HG03139 (cell line): ENCODE measurements at regions not wholly inside any gene's neighbourhood (a gene's known extent, or its start where the extent isn't known, plus 50 kb on each side); places are given as distances from the start of the nearest gene placed in this dataset.

Source experiments
- ATAC-seq: cut with Tn5 transposase; IDR thresholded peaks from one replicate; pipeline ENCODE4 v1.9.1; 2021; ENCODE audit not compliant: unreplicated experiment

DNA sequence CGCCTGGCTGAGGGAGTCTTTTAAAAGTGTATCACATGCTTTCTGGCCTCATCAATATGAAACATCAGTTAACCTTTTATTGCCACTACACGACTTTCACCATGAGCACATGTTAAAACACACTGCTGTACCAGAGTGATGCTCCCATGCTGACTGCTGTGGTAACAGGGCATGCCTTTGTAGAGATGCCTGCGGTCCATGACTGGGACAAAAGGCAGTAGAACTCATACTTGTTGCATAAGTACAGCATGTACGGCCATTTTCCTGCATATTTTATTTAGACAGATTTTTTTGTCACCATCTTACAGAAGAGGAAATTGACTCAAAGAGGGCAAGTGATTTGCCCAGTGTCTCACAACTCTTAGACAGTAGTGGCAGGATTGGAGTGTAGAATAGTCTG, 105.7 kb upstream of the ADAMTSL1 start:
- no peak for ATAC-seq

DNA sequence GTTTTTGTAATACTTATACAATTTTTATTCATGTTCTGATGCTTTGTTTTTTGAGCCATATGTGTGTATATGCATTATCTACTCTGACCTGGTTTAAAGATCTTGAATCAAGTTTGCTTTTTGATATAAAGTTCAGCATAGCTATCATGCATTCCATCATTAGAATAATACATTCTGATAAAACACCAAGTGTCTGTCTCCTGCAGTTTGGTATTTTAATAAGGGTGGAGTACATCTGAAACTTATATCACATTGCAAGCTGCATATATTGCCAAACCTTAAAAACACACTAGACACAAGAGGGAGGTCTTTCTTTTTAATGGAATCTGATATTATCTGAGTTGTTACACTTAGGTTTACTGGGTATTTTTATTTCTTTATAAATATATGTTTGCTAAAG, 102.8 kb upstream of the ADAMTSL1 start:
- no peak for ATAC-seq

DNA sequence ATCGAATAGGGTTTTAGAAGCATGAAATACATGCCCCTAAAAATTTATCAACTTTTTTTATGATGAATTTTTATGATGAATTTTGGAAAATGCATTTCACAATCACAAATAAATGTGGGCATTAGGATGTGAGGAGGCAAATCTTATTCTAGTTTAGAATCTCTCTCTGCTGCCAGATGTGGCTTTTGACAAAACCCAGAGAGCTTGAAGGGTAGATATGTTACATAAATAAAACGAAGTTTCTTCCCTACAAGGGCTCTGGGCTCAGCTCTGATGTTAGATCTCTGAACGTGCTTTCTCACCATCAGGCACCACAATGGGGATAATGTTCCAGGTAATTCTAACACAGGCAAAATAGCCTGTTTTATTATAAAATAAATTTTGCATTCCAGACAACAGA, 102.3 kb upstream of the ADAMTSL1 start:
- ATAC-seq = no peak

DNA sequence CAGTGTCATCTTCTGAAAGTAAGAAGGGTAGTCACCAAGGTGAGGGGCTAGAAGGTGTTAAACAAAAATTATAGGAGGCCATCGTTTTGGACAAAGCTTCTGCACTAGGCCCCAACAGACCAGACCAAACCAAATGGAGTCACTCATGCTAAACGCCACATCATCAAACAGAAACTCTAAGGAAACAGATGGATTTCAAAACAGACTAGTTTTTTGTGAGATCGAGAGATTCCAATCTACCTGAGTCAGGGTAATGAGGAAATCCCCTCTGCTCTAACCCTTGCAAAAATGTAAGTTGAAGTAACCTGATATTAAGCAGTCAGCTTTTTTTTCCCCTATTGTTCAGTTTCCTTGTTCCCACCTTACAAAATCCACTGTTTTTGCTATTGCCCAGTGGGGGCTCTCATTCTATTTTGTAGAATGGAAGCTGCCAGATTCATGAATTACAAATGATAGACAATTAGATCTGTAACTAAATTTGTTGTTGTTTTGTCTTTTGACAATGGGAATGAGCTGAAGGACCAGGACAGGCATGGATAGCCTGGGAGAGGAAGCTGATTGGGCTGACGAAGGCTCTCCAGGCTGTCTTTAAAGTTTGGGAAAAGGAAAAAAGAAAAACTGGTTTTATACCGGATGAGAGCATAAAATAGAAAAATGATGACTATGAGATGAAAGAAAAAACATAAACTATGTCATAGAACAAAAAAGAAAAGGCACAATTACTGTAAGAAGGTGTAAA, 94.7 kb upstream of the ADAMTSL1 start:
- no peak for ATAC-seq

DNA sequence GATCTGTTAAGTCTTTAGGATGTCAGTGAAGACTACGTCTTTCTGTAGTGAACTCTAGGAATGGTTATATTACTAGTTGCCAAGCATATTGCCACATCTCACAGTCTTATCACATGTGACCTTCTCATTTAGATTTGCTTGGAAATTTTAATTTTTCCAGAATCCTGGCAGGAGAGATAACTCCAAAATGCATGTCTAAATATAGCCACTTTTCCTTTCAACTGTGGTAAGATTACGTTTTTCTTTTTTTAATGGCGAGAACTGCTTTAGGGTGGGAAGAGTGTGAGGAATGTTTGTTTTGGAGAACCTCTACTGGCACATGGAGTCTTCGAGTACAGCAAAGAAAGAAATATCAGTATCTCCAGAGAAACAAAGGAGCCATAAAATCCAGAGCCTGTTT, 91.7 kb upstream of the ADAMTSL1 start:
- ATAC-seq = no peak

DNA sequence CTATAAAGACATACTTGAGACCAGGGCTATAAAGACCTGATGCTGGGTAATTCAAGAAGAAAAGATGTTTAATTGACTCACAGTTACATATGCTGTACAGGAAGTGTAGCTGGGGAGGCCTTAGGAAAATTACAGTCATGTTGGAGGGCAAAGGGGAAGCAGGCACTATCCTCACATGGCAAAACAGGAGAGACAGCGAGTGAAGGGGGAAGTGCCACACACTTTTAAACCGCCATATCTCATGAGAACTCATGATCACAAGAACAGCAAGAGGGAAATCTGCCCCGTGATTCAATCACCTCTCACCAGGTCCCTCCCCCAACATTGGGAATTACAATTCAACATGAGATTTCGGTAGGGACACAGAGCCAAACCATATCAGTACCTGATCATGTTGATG, 89.9 kb upstream of the ADAMTSL1 start:
- no peak for ATAC-seq

DNA sequence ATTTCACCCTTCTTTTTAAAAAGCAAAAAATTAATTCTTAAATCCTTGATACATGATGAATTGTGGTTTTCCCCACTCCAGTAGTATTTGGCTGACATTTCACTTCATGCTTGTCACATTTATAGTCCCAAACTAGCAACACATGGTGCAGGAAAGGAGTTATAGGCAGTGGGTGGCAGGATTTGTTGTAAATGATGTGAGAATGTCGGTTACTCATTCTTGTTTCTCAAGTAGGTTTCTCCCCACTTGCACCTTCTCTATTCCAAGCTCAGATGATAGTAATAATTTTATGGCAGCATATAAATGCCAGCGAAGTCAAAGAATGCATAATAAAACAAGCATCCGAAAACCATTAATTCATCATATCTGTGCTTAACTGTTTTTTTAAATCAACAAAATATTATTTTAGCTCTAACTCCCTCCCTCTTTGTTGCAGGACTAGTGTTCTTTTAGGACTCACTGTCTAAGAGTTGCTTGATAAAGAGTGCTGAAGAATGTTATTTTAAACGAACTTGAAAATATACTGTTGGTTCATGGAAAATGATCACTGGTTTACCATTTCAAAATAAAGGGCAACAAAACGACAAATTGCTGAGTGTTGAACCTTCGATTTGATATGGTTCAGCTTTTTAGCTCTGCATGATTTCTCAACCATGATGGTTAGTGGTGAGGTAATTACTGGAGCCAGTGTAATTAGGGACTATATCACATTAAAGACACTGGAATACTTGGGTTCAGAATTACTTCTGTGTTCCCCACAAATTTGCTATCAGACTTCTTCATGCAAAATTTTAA, 88.1 kb upstream of the ADAMTSL1 start:
- ATAC-seq = no peak

DNA sequence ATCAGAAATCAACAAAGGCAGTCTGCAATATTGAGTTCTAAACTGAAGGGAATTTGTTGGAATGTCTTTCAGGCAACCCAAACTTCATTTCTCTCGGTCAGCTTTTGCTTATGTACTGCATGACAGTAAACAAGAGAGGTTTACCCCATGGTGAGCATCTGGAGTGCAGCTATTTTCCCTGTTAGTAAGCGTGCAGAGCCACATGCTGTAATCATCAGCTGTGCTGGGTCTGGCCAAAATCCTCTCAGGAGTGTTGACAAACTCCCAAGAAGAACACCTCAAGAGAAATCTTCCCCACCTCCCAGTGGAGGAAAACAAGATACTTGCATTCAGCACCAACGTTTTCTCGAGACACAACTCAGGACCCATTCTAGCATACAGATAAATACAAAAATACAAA, 83.6 kb upstream of the ADAMTSL1 start:
- no peak for ATAC-seq

DNA sequence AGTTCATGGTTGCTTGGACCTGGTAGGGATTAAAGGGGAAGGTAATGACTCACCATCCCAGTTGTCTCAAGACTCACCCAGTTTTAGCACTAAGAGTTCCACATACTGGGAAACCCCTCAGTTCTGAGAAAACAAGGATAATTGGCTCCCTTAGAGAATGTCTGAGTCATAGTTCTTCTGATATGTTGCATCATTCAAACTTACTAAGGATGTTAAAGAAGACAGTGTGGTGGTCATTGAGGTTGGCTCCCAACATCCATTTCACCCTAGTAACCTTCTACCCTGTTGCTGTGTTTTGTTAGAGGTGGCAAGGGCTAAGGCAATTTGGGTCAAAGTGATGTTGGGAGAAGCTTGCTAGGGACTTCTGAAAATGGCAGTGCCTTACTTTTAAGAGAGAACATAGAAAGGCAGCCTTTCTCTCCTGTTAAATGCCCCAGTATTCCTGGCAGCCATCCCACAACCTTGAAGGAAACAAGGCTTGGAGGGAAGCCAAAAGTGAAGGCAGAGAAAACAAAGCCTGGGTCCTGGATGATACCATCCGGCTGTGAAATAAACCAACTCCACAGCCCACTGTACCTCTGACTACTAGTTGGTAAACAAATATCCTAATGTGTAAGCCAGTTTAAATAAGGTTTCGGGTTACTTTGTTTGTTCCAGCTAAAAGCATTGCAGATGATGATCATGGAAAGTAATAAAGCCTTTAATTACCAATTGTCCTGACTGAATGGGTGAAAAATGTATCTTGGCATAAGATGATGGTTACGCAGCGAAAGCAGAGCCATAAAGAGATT, 80.4 kb upstream of the ADAMTSL1 start:
- no peak for ATAC-seq

DNA sequence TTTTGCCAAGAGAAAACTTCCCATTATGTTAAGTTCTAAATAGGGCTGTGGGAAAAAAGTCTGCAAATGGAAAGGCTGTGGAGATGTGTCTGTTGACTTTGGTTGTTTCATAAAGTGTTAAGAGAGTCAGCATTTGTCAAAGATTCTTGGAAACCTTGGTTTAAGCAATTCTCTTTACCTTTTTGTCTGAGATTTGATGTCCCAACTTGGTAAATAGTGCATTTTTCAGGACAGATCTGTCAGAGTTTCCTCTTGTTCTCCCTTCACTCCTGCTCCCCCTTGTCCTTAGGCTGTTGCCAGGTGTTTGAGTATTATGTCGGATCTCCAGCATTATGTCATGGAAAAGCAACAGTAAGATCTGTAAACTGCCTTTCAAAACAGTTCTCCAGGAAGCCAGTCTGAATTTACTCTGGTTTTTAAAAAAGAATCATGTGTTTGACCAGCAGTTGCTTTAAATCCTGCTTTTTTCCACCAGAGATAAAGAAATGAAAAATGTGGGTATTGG, 79.1 kb upstream of the ADAMTSL1 start:
- no peak for ATAC-seq

DNA sequence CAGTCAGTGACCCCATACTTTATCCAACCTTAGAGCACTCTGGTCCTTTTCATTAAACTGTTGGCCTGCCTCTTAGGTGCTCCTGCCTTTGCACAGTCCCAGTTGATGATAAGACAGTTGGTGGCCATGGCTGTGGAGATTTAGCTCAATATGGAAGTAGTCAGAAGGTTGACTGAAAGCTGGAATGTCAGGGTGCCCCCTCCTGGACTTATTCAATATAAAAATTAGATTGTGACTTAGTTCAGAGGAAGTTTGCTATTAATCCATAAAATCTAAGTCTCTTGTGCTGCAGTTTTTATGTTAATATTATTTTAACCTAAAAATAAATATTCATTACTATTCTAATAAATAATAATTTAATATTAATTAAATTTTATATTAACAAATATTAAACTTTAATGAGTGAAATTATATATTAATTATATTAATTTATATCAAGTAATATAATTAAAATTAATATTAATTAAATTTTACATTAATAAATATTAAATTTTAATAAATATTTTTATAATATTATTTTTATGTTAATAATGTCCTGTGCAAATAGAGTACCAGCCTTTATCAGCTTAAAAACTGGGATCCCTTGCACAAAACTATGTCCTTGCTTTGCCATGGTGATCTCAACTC, 77.7 kb upstream of the ADAMTSL1 start:
- ATAC-seq = no peak

DNA sequence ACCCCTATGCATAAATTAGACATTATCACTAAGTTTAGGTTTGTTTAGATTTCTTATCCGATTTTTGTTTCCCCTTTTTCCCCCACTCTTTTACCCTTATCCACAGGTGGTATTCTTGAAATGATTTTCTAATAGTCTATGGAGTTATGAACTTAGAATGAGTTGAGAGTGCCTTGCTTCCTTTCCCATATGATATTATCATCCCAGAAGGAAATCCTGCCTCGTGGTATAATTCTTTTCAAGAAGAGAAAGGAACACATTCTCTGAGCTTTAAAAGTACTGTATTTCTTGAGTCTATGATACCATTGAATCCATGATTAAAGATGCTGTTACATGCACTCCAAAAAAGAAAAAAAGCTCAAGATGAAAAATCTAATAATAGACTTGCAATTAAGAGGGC, 76.9 kb upstream of the ADAMTSL1 start:
- no peak for ATAC-seq

DNA sequence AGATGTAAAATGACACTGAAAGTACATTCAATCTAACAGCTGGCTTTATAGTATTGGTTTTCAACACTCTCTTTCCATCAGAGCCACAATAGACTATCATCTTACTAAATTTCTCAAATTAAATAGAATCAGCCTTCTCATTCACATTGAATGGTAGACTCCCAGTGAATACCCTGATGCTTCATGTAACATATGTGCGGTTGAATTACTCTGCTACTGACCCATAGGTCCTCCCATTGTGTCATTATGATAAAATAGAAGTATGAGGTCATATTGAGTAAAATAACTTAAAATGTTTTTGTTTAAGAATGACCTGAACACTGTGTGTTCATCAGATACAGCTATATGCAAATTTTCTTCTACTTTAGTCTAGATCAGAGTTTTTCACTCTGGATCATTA, 75.9 kb upstream of the ADAMTSL1 start:
- no peak for ATAC-seq

DNA sequence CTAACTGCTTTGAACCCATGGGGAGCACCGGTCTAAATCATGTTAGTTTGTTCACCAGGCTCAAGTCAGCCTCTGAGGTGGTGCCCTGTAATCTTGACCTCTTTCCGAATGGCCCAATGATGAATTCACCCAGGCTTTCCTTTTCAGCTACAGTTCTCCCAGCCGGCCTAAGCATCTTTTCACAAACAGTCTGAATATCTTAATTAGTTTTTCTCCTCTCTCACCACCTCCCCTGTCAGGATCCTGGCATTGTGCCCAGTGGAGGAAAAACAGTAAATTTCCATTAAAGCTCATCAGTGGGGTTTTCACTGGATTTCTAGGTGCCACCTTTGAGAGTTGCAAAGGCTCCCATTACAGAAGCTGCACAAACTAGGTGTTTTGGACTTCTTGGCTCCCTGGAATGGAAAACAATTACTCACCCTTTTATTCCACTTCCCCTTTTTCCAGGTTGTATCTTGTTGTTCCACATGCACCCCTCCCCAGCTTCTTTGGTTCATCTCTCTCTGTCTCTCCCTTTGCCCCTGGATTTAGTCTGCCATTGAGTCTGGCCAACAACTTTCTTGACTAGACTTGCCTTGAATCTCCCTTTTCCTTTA, 69.4 kb upstream of the ADAMTSL1 start:
- ATAC-seq = no peak

DNA sequence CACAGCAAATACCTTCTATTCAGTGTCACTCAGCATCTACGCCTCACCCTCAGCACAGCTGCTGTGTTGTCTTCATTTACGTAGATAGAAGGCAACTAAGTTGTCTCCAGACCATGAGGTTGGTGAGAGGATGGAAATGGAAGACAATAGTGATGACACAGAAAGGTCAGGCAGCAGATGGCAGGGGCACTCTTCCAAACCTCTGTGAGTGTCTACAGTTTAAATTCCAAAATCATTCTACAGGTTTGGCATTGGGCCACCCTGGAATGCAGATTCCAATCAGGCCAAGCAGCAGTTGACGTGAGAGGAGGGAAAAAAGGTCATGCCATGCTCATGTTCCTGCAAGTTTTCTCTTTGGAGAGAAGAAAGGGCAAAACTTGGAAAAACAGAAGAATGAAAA, 68.7 kb upstream of the ADAMTSL1 start:
- no peak for ATAC-seq

DNA sequence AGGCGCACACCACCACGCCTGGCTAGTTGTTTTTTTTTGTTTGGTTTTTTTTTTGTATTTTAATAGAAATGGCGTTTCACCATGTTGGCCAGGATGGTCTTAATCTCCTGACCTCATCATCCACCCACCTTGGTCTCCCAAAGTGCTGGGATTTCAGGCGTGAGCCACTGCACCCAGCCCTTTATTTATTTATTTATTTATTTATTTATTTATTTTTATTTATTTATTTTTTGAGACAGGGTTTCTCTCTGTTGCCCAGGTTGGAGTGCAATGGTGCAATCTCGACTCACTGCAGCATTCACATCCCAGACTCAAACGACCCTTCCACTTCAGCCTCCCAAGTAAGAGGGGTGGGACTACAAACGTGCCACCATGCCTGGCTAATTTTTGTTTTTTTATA, 63.0 kb upstream of the ADAMTSL1 start:
- no peak for ATAC-seq

DNA sequence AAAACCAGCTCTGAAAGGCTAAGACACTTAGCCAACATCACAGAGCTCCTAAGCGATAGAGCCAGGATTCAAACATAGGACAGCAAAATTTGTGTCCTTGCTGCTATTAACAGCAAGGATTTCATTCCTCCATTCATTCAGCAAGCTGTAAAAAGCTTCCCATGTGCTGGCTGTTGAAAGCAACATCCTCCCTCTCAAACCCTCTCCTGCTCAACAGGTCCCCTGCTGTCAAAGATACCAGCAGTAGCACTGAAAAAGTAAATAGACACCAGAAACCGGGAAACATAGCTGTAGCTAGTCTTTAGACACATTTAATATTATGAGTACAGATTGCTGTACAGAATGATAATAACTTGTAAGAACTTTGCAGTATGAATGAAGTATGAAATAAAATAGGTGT, 52.6 kb upstream of the ADAMTSL1 start:
- no peak for ATAC-seq

DNA sequence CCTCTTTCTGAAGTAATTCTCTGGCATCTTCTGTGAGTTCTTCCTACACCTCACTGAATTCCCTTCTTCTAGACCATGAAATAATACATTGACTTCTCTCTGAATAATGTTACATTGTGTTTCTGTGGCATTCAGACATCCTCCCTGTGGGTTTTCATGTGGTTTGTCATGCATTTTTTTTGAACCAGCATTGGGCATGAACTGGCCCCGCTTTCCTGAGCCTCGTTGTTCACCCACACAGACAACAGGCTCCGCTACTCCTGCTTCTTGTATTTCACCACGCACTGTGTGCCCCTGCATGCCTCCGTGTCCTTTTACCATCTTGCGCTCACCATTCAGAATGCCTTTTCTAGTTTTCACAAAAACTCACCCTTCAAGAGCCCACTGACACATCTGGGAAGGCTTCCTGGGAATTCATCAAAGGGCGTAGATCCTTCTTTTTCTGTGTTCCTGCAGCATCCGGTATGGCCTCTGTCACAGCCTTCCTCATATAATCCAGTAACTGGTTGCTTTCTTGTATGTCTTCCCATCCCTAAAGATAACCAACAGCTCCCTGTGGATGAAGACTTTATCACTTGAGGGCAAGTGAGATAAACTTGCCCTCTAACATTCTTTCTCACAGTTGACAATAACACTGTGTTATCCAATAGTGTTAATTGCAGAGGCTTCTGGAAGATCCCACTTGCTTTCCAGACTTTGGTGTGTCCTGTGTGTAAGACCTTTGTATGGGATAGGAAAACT, 51.5 kb upstream of the ADAMTSL1 start:
- ATAC-seq = no peak

DNA sequence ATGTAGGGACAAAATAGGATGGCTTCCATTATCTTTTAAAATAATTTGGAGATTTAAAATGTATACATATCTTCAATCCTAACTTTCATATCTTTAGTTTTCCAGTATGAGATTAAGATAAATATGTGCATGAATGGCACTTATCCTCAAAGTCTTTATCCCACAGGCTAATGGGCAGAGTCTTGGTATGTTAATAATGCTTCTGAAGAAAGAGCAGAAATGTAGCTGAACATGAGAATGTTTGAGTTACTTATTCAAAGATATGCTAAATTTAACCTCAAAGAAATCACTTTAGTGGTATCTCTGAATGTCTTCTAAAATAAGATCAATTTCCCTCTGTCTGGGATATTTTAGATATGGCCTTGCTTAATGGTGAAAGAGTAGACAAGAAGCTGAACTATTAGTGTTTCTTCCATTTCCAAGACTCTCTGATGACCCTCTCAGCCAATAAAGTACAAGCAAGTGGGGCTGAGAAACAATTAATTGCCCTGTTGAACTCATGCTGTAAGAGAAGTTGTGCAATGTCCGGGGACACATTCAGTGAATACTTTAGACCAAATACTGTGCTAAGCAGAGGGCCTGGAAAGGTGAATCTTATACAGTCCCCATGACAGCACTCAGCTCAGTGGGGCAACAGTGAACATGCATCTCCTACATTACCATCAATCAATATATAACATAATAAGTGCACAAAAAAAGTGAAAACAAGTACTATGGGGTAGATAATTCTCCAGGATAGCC, 50.0 kb upstream of the ADAMTSL1 start:
- no peak for ATAC-seq
